HG02571 (cell line): ENCODE measurements at regions not wholly inside any gene's neighbourhood (a gene's known extent, or its start where the extent isn't known, plus 50 kb on each side); places are given as distances from the start of the nearest gene placed in this dataset.
"Not testable (repeated sequence)": the region's sequence is repeated elsewhere in the genome, so short reads cannot be mapped to it uniquely, and the experiment has no call there.

Source experiments
- ATAC-seq: cut with Tn5 transposase; IDR thresholded peaks from one replicate; pipeline ENCODE4 v1.9.1; 2021; ENCODE audit warnings: mild to moderate bottlenecking, moderate library complexity; ENCODE audit not compliant: unreplicated experiment

DNA sequence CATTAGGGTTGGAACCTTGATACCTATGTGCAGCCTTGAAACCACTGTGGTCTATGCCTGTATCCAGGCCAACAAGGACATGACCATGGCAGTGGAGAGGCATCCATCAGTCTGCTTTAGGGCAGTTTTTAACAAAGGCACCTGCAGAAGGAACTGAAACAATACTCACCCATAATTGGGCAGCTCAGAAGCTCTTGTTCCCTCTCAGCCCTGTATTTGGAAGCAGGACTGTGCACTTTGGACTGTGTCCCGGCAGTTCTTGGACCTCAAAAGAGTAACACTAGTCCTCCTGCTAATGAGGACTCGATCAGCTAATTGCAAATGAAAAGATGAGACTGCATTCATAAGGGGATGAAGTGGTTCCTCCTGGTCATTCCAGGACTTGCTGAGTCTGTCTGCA, 500.2 kb upstream of the TNP1 start:
- ATAC-seq: no peak

DNA sequence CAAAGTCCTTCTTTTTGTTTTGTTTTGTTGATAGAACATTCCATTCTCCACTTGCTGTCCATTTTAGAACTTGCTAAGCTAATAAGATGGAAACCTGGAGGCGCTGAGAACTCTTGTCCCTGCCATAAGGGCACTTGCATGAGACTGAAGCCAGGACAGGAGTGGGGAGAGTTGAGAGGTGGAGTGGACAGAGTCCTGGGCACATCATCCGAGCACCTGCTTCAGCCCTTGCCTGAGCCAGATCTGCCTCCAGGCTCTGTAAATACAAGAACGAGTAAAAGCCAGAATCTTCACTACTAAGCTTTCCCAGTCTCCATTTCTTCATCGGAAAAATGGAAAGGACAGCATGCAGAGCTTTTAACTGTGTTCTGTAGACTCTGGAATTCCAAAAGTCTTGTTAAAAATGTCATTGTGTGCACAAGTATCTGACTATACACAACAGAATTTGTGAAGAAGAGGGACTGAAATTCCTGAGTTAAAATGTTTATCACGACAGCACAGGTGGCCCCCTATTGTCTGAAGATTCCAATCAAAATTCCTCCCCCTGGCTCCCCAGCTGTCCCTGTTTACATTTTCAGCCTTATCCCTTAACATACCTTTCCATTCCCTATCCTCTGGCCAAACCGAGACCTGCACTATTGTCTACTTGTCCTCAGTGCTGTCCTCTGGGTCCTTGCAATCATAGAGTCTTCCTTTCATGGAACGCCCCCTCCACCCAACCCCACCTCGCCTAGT, 498.2 kb upstream of the TNP1 start:
- ATAC-seq: no peak

DNA sequence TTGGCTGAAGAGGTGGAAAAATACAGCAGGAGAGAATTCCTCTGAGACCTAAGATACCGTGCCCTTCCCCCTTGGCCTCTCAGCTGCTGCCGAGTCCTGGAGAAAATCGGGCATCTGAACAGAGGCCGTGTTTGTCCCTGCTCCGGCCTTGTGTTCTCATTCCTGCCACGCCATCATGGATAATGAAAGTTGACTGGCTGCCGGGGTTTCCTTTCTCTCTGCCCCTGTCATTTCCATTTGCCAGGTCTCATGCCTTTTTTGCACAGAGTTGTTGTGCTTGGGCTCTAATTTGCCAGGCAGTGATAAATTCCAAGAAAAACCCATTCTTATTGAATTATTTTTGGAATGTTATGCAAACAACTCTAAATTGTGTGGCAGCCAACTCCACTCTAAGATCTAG, 496.9 kb upstream of the TNP1 start:
- no peak for ATAC-seq

DNA sequence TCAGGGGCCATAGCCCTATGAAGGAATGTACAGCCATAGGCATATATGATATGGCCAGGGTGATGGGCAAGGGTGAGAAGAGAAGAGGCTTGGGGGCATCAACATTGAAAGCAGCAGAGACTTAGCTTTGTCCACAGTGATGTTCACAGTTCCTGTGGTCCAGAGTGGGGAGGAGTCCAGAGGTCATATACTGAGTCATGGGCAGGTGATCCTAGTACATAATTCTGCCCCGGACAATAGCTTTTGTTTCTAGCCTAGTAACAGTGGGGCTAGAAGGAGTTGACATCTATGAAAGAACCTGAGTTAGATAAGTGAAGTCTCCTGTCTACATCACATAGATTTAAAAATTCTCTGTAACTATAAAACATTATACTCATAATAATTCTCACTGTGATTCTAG, 496.3 kb upstream of the TNP1 start:
- ATAC-seq: no peak

DNA sequence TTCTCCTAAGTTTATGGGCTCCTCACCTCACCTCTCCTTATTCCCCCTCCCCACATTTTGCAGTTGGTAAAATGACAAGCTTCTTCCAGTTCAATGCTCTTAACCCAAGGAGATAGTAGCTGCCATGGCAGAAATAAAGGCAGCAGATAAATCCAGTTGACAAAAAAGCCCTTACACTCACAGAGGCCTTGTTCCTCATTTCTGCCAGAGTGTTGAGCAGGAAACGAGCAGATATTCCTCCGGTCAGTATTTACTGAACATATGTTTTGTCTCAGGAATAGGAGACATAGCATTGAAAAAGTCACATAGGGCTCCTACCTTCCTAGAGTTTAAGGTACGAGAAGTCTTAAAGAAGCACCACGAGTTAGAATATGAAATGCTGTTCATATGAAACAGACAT, 493.7 kb upstream of the TNP1 start:
- no peak for ATAC-seq

DNA sequence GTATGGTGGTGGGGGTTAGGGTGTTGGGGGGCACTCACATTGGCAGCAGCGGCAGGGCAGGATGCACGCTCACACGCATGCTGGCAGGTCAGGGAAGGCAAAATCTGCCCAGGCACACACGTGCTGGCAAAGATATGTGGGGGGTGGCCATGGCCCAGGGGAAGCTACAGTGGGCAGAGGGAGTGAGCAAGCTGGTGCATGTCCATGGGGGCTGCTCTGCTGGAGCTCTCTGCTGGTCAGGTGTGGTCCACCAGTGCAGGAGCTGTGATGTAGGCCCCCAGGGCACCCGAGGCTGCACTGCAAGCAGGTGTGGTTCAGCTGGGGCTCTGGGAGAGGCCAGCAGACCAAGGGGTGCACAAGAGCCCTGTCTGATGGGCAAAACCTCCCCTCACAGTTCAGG, 491.5 kb upstream of the TNP1 start:
- ATAC-seq: no peak

DNA sequence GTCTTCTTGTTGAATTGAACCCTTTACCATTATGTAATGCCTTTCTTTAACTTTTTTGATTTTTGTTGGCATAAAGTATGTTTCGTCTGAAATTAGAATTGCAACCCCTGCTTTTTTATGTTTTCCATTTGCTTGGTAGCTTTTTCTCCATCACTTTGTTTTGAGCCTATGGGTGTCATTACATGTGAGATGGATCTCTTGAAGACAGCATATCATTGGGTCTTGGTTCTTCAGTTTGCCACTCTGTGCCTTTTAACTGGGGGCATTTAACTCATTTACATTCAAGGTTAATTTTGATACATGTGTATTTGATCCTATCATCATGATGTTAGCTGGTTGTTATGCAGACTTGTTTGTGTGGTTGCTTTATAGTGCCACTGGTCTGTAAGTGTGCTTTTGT, 489.4 kb upstream of the TNP1 start:
- no peak for ATAC-seq

DNA sequence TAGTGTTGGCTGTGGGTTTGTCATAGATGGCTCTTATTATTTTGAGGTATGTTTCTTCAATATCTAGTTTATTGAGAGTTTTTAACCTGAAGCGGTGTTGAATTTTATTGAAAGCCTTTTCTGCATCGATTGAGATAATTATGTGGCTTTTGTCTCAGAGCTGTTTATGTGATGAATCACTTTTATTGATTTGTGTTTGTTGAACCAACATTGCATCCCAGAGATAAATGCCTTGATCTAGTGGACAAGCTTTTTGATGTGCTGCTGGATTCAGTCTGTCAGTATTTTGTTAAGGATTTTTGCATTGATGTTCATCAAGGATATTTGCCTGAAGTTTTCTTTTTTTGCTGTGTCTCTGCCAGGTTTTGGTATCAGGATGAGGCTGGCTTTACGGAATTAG, 487.8 kb upstream of the TNP1 start:
- not testable (repeated sequence) for ATAC-seq

DNA sequence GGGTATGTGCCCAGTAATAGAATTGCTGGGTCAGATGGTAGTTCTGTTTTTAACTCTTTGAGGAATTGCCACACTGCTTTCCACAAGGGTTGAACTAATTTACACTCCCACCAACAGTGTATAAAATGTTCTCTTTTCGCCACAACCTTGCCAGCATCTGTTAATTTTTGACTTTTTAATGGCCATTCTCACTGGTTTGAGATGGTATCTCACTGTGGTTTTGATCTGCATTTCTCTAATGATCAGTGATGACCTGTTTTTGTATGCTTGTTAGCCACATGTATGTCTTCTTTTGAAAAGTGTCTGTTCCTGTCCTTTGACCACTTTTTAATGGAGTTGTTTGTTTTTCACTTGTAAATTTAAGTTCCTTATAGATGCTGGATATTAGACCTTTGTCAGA, 486.2 kb upstream of the TNP1 start:
- ATAC-seq: not testable (repeated sequence)

DNA sequence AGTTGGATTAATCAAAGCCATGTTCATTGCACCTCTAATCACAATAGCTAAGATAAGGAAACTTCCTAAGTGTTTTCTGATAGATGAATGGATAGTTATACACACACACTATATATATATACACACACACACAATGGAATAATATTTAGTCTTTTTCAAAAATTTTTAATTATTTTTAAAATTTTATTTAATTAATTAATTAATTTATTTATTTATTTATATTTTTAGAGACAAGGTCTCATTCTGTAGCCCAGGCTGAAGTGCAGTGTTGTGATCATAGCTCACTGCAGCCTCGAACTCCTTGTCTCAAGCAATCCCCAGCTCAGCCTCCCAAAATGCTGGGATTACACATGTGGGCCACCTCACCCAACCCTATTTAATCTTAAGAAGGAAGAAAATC, 481.0 kb upstream of the TNP1 start:
- ATAC-seq: no peak

DNA sequence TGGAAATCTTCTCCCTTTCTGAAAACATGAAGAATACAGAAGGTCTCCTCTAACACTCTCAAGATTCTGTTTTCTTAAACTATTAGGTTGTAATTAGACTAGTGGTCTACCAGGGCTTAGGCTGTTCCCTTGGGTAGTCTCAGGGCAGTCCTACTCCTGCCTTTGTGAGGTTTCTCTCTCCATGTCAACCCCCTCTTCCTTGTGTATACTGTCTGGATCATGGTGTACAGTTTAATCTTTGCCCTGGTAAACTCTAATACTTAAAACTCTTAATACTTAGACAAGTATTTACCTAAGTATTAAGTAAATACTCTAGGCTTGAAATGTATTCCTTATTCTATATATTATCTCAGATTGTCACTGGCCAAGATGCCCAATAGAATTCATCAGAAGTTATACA, 480.3 kb upstream of the TNP1 start:
- ATAC-seq: no peak

DNA sequence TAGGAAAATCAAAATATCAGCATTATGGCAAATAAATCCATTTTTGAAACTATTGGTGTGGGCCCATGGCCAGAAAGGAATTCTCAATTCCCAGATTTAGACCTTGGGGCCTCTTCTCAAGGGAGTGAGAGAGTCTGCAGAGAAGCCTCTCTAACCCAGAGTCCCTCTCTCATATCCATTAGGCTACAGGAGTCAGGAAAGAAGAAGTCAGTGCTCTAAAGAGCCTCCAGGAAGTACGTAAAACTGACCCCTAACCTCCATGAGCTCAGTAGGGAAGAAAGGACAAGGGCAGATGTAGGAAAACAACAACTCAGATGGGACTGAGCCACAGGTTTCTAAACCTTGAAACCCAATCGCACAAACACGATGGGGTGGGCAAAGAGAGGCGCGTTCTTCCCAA, 479.9 kb upstream of the TNP1 start:
- no peak for ATAC-seq

DNA sequence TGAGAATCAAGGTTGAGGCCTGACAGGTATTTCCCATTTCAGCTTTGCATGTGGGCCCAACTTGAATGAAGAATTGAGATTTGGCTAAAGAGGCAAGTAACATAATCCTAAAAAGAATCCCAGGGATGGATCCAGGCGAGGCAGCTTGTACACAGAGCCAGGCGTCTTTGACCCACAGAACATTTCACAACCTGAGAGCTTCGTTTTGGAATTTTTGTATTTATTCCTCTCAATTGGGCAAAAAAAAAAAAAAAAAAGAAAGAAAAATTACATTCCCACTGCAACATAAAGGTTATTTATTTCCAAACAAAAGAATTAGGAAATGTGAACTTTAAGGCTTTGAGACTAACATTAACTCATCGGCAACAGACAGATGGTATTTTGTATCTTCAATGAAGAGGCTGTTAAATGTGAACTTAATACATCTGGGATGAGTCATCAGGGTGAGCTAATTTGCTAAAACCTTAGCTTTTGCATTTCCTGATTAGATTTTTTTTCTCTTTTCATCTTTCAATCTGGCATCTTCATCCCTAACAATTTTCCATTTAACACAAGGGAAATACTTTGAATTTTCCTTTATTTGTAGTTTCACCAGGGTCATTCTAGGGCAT, 478.5 kb upstream of the TNP1 start:
- no peak for ATAC-seq

DNA sequence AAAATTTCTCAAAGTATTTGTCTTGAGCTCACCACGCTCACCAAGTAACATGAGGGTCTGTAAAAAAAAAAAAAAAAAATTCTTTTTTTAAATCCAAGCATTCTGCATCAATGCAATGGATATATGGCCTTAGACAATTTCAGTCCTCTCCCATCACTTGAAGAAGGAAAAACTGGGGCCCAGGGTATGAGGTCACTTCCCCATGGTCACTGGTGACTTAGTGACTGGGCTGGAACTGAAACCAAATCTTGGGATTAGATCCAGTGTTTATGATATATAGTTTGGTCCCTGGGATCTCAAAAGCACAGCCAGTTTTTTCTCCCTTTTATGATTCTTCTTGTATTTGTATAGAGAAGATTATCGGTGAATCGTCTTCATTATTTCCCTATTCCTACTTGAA, 477.9 kb upstream of the TNP1 start:
- no peak for ATAC-seq

DNA sequence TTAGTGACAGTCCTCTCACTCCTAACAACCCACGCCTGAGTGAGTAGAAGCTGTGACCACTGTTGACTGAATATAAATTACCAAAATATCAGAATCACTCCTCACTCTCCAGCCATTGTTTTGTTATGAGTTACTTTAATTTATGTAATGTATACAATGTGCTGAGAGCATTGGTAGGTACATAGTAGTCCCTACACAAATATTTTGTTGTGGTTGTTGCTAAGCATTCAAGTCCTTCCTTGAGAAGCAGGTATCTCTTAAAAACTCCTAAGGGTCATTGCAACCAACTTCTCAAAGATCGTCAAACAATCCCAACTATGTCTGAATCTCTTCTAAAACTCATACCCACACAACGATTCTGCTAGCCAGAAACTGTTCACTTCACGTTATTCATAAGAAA, 476.8 kb upstream of the TNP1 start:
- no peak for ATAC-seq

DNA sequence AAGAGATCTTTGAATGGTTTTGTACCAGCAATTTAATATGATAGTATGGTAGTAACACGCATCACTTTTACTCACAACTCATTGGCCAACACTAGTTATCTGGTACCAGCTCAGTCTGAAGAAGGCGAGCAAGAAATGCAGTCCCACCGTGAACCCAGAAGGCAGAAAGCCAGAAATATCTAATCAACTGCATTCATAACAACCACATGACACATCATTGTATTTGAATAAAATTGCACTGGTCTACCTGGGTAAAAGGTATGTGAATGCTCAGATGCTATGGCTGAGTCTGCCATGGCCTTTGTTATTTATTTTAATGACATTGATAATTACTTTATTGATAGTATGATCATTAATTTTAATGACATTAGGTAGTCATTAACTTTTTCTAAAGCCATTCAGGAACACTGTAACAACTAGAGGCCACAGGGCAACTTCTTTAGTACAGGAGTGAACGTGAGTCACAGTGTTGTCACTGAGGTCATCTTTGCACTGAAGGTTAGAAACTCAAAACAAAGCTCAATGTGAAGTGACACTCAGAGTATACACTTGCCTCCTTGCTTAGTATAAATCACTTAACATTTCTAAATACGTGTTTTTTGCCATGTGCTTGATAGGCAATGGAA, 475.6 kb upstream of the TNP1 start:
- ATAC-seq: no peak

DNA sequence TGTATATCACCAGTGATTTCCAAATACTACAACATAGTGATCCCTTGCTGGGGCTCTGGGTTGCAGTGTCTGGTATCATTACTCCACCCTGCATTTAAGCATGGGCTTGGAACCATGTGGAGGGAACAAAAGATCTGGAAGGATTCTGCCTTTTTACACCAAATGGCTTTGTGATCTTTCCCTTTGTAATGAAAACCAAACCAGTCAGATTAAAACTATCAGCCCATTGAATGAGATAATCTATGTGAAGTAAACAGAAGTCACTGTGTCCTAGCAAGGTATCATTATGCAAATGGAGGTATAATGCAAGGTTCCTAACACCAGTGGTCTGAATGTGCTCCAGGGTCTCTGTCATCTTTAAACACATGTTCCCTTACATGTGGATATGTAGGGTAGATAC, 474.7 kb upstream of the TNP1 start:
- ATAC-seq: no peak

DNA sequence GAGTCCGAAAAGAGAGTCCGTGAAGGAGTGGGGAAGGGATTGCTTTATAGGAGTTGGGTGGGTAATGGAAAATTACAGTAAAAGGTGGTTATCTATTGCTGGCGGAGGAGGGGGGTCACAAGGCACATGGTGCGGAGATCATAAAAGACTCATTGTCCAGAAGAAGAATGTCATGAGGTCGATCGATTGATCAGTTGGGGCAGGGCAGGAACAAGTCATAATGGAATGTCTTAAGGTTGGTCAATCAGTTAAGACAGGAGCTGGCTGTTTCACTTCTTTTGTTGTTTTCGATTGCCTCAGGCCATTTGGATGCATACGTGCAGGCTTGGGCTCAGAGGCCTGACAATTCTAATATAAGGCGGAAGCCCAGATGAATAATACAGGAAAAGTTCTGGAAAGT, 473.0 kb upstream of the TNP1 start:
- no peak for ATAC-seq

DNA sequence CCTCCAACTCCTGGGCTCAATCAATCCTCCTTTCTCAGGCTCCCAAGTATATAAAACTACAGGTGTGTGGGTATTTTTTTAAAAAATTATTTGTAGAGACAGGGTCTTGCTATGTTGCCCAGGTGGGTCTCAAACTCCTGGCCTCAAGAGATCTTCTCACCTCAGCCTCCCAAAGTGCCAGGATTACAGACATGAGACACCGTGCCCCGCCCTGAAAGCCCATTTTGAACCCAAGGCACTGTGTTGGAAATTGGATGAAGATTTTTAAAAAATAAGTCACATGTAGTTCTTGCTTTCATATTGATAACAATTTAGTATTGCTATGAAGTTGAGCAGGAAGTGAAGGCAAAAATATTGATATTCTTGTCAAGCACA, 472.5 kb upstream of the TNP1 start:
- no peak for ATAC-seq

DNA sequence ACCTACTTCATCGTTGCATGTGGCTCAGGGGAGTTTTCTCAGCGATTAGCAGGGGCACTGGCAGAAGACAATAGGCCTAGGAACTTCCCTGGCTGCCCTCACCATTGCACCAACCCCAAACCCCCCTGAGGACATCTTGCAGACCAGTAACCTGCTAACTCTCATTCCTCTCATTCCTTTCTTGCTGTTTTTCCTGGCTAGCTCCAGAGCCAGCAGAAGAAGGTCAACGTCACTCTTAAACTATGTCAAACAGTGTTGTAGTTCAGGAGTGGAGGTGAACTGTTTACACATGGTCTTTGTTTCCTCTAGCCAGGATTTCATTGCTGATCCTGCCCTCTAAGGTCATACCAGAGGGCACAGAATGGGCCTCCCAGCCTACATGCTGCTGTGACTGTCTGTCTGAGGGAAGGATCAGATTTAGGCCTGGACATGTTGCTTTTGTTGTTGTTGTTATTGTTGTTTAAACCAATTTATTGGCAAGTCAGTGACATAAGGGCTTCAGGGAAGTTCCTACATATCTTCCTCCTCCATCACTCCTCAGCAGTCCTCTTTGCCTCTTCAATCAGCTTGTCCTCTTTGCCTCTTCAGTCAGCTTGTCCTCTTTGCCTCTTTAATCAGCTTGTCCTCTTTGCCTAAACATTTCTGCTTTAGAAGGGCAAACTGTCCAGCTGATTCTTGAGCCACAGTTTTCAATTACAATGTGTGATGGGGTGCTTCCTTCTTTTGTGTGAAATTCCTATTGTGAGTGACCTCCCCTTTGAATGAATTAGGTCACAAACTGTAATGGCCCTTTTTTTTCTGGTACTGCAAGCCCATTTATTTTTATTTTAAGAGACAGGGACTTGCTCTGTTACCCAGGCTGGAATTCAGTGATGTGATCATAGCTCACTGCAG, 471.9 kb upstream of the TNP1 start:
- ATAC-seq: no peak

DNA sequence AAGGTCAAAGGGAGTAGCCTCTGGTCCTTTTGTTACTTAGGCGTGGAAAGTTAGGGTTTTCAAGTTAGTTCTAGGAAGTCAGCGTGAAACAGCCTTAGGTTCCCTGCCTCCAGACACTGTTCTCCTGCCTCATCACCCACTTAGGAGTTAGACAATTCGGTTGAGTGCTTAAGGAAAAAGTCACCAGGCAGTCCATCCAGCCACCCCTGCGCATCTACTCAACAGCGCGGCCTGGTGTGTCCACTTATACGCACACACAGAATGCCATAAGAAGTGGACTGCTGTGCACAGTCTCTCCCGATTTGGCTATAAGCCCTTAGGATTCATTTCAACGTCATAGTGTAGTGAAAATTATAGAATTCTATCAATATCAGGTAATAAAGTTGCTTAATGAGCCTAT, 470.8 kb upstream of the TNP1 start:
- no peak for ATAC-seq

DNA sequence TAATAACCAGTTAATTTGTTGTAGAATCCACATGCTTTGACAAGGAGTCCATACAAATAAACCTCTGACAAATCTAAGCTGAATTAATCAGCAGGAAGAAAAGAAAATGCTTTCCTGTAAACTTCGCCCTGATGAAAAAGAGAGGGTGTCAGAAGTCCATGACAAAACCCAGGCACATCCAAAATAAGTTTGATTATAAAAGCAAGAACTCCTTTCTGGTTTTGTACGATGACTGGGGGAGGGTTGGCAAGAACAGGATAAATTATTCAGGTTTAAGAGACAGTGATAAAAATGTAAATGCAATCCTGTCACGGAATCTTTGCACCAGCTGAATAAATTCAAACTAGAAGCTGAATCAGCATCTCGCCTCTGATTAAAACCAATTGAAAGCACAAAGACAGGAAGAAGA, 469.2 kb upstream of the TNP1 start:
- no peak for ATAC-seq
